ENCODE measurements at regions not wholly inside any gene's neighbourhood (a gene's known extent, or its start where the extent isn't known, plus 50 kb on each side); places are given as distances from the start of the nearest gene placed in this dataset.

GRCh38 chr2:134782107-134782506 lies 56.3 kb upstream of the ACMSD start:
- TF ChIP-seq EZH2 (IDR thresholded peaks at IDR 0.05; ENCODE audit: borderline replicate concordance, low read depth, low read length, poor library complexity, severe bottlenecking): no peak
- no peak for TF ChIP-seq CTCF (conservative IDR thresholded peaks at IDR 0.05; ENCODE audit: low read depth, low read length)

Measured in A673 (cell line).